Sigmoid colon (tissue), 6 donors: ENCODE measurements at regions not wholly inside any gene's neighbourhood (a gene's known extent, or its start where the extent isn't known, plus 50 kb on each side); places are given as distances from the start of the nearest gene placed in this dataset.
"Not testable (repeated sequence)": the region's sequence is repeated elsewhere in the genome, so short reads cannot be mapped to it uniquely, and the experiment has no call there.

Experiments used
- DNase-seq: peaks from one replicate; pipeline ENCODE4 v3.0.0-alpha.2; 2019
- H3K27ac ChIP-seq, 4 donors: fragments of 200-600 bp; sonication (generic); one replicate each; pipeline ENCODE4 v1.5.1; 2016 to 2019; ENCODE audit warnings: mild to moderate bottlenecking in 1 of 4
- H3K27me3 ChIP-seq, 3 donors: fragments of 200-600 bp; sonication (generic); one replicate each; pipeline ENCODE4 v1.5.1; 2019; ENCODE audit warnings: mild to moderate bottlenecking in 1 of 3
- H3K36me3 ChIP-seq, 4 donors: fragments of 200-600 bp; sonication (generic); one replicate each; pipeline ENCODE4 v1.5.1; 2016 to 2019
- H3K4me1 ChIP-seq, 4 donors: fragments of 200-600 bp; sonication (generic); one replicate each; pipeline ENCODE4 v1.5.1; 2017 to 2019
- H3K4me3 ChIP-seq, 4 donors: fragments of 200-600 bp; sonication (generic); one replicate each; pipeline ENCODE4 v1.5.1; 2017 to 2019; ENCODE audit warnings: mild to moderate bottlenecking in 2 of 4, moderate library complexity in 1 of 4
- H3K9me3 ChIP-seq, 4 donors: fragments of 200-600 bp in 3 of 4; sonication (generic) in 3 of 4; one replicate each; pipeline versions ENCODE4 v1.5.1 to v1.6.1; 2013 to 2019
- CTCF ChIP-seq, 4 experiments: fragments of 450-650 bp in 3 of 4; fragments of 200-600 bp in 1 of 4; IDR thresholded peaks; one replicate each; pipeline ENCODE4 v1.5.1; 2016 to 2019; ENCODE audit warnings: antibody characterized with exemption in 4 of 4, mild to moderate bottlenecking in 3 of 4, moderate library complexity in 2 of 4
- EP300 ChIP-seq, 4 donors: sonication (generic); formaldehyde crosslinking; IDR thresholded peaks; one replicate each; pipeline ENCODE4 v1.6.1; 2017; ENCODE audit warnings: antibody characterized with exemption in 4 of 4
- POLR2A ChIP-seq, 2 donors: fragments of 450-650 bp; IDR thresholded peaks; one replicate each; pipeline ENCODE4 v1.6.1; 2016; ENCODE audit warnings: antibody characterized with exemption in 2 of 2, mild to moderate bottlenecking in 2 of 2, moderate library complexity in 2 of 2
- POLR2AphosphoS5 ChIP-seq, 4 donors: sonication (generic); formaldehyde crosslinking; IDR thresholded peaks; one replicate each; pipeline ENCODE4 v1.6.1; 2017; ENCODE audit warnings: antibody characterized with exemption in 4 of 4
- WGBS, 2 donors: extraction: QIAGEN DNeasy Blood & Tissue Kit; methylation state at CpG; one replicate each; pipeline ENCODE4 v1.1.7; 2013; 5-methylcytosine and 5-hydroxymethylcytosine counted together
- intact Hi-C: fragments of 100-400 bp; cut with DNase I; formaldehyde crosslinking; loops from one replicate; pipeline ENCODE4 v1.15.1; 2023
- donor health status: healthy with polysubstance abuse.
- donor health status: healthy.

- Histone ChIP-seq H3K9me3 (no peaks in the 10 kb centered on the region), H3K4me3 (no peak overlapping the region), H3K27ac (peak overlapping the region in 1 of 4 donors; percentile 10), H3K4me1 (peaks cover 0 to 47% (median 38%) of the 10 kb centered on the region in 4 donors), H3K27me3 (no peaks in the 10 kb centered on the region), H3K36me3 (no peaks in the 10 kb centered on the region)
- 94 to 96% methylated on average over 7 of the region's 7 CpGs for WGBS, 2 donors
- no peak for DNase-seq
- TF ChIP-seq EP300 (IDR thresholded peaks at IDR 0.05), result no peak
- no peak for TF ChIP-seq CTCF (IDR thresholded peaks at IDR 0.05)
- TF ChIP-seq POLR2AphosphoS5 (IDR thresholded peaks at IDR 0.05), result no peak
- intact Hi-C loops, result no loop called here
These were observed 96.0 kb upstream of the GSE1 start for GRCh38 chr16:85517154-85517553.

- 90 to 95% methylated on average over 38 of the region's 38 CpGs for WGBS, 2 donors
- intact Hi-C loops, result no loop called here
- no peaks in the 10 kb centered on the region for H3K36me3 ChIP-seq
- no peak for DNase-seq
- no peaks in the 10 kb centered on the region for H3K9me3 ChIP-seq
- H3K4me1 ChIP-seq, result peaks cover 0 to 52% (median 44%) of the 10 kb centered on the region in 4 donors
- H3K27ac ChIP-seq, result peak overlapping the region in 1 of 4 donors; percentile 10
- H3K4me3 ChIP-seq, result no peak overlapping the region
- no peak for TF ChIP-seq CTCF (IDR thresholded peaks at IDR 0.05)
- no peak for TF ChIP-seq POLR2A (IDR thresholded peaks at IDR 0.05)
- TF ChIP-seq POLR2AphosphoS5 (IDR thresholded peaks at IDR 0.05), result peak in 1 of 4 donors; percentile 11
- no peak for TF ChIP-seq EP300 (IDR thresholded peaks at IDR 0.05)
- H3K27me3 ChIP-seq, result no peaks in the 10 kb centered on the region
These were observed 95.5 kb upstream of the GSE1 start for GRCh38 chr16:85517563-85518179.

- no peak for TF ChIP-seq POLR2A (IDR thresholded peaks at IDR 0.05)
- no peak for TF ChIP-seq EP300 (IDR thresholded peaks at IDR 0.05)
- TF ChIP-seq POLR2AphosphoS5 (IDR thresholded peaks at IDR 0.05), result no peak
- TF ChIP-seq CTCF (IDR thresholded peaks at IDR 0.05), result no peak
- Histone ChIP-seq H3K4me3 (no peak overlapping the region), H3K4me1 (peaks cover 0 to 53% (median 50%) of the 10 kb centered on the region in 4 donors), H3K27me3 (no peaks in the 10 kb centered on the region), H3K36me3 (no peaks in the 10 kb centered on the region), H3K9me3 (no peaks in the 10 kb centered on the region), H3K27ac (no peak overlapping the region)
- intact Hi-C loops, result no loop called here
- 86 to 93% methylated on average over 17 of the region's 17 CpGs for WGBS, 2 donors
- no peak for DNase-seq
These were observed 94.6 kb upstream of the GSE1 start for GRCh38 chr16:85518398-85519049.

GRCh38 chr16:85519050-85519440 lies 94.1 kb upstream of the GSE1 start:
- peaks cover 0 to 53% (median 50%) of the 10 kb centered on the region in 4 donors for H3K4me1 ChIP-seq
- intact Hi-C loops, H3K4me3 ChIP-seq, DNase-seq, H3K36me3 ChIP-seq, H3K27me3 ChIP-seq, H3K9me3 ChIP-seq, H3K27ac ChIP-seq: not testable (repeated sequence)
- WGBS, 2 donors, result 70 to 78% methylated on average over 4 of the region's 5 CpGs

GRCh38 chr16:85519540-85520231 lies 93.4 kb upstream of the GSE1 start:
- DNase-seq, result no peak
- H3K4me3 ChIP-seq, result no peak overlapping the region
- TF ChIP-seq CTCF (IDR thresholded peaks at IDR 0.05) (no peak), POLR2AphosphoS5 (IDR thresholded peaks at IDR 0.05) (no peak), POLR2A (IDR thresholded peaks at IDR 0.05) (no peak), EP300 (IDR thresholded peaks at IDR 0.05) (no peak)
- H3K27me3 ChIP-seq, result no peaks in the 10 kb centered on the region
- no peaks in the 10 kb centered on the region for H3K9me3 ChIP-seq
- peaks cover 0 to 51% (median 46%) of the 10 kb centered on the region in 4 donors for H3K4me1 ChIP-seq
- no peak overlapping the region for H3K27ac ChIP-seq
- intact Hi-C loops, result no loop called here
- WGBS, 2 donors, result 84 to 92% methylated on average over 7 of the region's 7 CpGs
- no peaks in the 10 kb centered on the region for H3K36me3 ChIP-seq
